GM19467 (cell line): ENCODE measurements at regions not wholly inside any gene's neighbourhood (a gene's known extent, or its start where the extent isn't known, plus 50 kb on each side); places are given as distances from the start of the nearest gene placed in this dataset.

Experiments used
- ATAC-seq: cut with Tn5 transposase; IDR thresholded peaks from one replicate; pipeline ENCODE4 v1.9.1; 2021; ENCODE audit warnings: mild to moderate bottlenecking, moderate library complexity; ENCODE audit not compliant: unreplicated experiment

- no peak for ATAC-seq
These were observed 117.4 kb upstream of the CHRM3 start for GRCh38 chr1:239268941-239269340.

DNA sequence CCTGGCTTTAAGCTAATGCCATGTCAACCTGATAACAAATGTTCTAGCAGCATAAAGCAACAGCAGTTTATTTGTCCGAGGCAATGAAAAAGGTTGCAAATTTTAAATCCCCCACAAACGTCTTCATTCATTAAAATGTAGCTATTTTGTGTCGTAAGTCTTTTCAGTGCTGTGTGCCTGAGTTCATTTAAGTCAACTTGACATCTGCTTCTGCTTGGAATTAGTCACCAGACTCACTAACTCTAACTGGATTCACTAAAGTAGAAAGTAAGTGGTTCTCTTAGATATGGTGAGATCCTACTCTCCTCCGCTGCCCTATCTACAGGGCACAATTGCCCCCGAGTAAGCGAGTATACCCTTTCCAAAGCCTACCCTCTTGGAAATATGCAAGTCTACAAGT is 118.4 kb upstream of the CHRM3 start:
- ATAC-seq = no peak

DNA sequence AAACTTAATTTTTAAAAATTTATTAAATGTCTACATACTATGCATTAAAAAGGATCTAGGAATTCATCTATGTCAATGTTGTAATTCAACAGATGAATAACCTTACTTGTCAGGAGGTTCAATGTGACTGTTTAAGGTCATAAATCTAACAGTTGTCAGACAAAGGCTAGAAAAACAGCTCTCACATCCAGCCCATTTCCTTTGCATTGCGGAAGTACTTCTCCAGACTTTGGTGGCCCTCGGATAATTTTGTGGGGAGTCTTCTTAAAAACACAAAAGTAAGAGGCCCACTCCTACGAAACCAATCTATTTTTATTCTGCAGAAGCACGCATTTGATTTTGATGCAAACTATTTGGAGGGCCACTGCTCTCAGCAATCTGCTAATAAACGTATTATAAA is 122.6 kb upstream of the CHRM3 start:
- ATAC-seq = no peak

DNA sequence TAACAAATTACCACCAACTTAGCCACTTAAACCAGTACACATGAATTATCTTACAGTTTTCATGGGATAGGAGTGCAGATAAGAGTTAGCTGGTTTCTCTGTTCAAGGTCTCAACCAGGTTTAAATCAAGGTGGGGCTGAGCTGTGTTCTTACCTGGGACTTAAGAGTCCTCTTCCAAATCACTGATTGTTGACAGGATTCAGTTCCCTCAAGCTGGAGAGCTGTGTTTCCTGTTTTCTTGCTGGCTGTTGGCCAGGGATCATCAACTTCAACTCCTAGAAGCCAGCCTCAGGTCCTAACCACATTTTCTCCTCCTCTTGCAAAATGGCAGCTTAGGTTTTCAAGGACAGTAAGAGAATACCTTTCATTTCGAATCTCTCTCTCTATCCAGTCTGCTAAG is 123.8 kb upstream of the CHRM3 start:
- no peak for ATAC-seq

DNA sequence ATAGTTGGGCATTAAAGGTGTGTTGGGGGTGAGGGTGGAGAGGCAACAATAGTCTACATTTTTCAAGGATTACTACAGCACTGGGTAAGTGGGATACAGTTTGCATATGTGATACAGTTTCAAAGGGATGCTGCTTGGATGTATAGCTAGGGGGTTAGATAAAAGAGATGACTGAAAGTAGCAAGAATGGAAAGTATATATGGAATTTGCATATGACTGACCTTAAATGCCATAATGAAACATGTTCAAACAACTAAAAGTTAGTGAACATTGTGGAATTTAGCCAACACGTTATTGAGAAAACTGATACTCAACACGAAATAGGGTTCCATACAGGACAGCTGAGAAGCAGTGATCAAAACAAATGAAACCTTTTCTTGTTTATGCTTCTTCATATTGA is 124.8 kb upstream of the CHRM3 start:
- no peak for ATAC-seq

GRCh38 chr1:239260842-239261241 is 125.5 kb upstream of the CHRM3 start:
- ATAC-seq = no peak

- ATAC-seq = no peak
These were observed 130.7 kb upstream of the CHRM3 start for GRCh38 chr1:239255628-239256160.

- no peak for ATAC-seq
These were observed 131.4 kb upstream of the CHRM3 start for GRCh38 chr1:239254999-239255398.

DNA sequence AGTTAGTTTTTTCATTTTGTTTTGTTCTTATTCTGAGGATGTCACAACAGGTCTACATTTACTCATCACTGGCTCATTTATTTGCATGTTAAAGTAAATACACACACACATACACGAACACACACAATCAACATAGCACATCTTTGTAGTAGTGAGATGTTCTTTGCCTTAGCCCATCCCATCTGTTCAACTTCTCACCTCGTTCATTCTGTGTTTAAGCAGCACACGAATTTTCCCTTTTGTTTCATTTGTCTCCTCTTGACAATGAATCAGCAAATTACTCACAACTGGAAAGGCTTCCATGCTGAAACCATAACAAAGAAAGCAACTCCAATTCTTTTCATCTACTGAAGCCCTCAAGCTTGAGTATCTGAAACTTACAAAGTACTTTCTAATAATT is 133.3 kb upstream of the CHRM3 start:
- ATAC-seq = no peak

- ATAC-seq = no peak
These were observed 135.9 kb upstream of the CHRM3 start for GRCh38 chr1:239250353-239251035.

DNA sequence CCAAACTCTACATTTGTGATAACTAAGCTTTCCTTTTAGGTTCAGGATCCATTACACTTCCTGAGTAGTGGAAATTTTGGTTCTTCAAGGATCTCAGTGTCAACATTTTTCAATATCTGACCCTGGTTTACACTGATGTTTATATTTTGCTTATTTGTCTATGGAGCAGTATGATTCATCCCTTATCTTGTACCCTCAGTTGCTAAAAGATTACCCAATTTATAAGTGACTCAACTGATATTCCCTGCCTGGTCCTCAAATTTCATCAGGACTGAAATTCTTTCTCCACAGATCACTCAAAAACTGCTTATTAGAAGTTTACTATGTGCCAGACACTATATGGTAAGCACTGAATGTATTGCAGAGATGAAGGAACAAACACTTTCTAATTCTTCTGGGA is 139.1 kb upstream of the CHRM3 start:
- ATAC-seq = no peak

- ATAC-seq = no peak
These were observed 142.3 kb upstream of the CHRM3 start for GRCh38 chr1:239244084-239244483.

DNA sequence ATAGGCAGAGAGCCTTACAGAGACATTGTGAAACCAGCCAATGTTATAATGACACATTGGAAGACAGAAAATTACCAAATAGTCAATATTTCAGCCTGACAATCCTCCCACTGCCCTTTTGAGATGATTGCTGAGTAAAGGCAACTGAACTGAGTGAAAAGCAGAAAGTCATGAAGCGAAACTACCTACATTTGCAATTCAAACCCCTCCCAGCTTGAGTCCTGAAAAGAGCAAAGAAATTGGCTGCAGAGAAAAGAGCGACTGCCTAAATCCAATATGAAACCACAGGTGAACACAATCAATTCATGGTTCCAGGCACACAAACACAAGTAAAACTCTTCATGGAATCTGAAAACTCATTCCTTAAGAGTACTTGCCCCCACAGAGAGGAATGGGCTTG is 143.4 kb upstream of the CHRM3 start:
- no peak for ATAC-seq

- ATAC-seq = no peak
These were observed 144.0 kb upstream of the CHRM3 start for GRCh38 chr1:239242404-239242803.

DNA sequence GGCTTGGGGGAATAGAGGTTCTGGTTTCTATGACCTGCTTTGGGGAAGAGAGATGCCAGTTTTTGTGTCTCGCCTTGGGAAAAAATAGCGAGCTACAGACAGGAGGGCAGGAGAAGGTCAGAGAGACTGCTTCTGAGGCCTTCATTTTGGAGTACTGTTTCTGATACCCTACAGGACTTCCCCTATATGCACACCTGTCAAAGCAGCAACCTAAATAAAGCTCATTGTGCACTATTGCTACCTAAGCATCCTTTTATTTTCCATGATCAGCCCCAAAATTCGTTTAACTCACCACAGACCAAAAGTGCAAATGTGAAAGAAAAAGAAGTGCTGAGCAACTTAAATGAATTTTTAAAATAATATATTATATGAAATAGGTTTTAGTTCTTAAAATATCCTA is 145.6 kb upstream of the CHRM3 start:
- ATAC-seq = no peak

DNA sequence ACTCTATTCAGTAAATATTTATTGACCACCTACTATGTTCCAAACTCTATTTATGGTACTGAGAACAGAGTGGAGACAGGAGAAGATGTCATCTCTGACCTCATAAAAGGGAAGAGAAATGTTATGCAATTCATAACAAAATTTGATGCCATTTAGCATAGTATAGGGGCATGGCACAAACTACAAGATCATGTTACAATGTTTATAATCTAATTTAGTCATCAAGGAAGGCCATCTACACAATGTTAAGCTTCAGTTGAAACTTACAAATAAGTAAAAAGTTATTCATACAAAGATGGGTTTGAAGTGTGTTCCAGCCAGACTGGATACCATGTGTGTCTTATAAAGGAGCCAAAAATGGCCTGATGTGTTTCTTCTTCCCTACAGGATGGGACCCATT is 146.8 kb upstream of the CHRM3 start:
- ATAC-seq = no peak

DNA sequence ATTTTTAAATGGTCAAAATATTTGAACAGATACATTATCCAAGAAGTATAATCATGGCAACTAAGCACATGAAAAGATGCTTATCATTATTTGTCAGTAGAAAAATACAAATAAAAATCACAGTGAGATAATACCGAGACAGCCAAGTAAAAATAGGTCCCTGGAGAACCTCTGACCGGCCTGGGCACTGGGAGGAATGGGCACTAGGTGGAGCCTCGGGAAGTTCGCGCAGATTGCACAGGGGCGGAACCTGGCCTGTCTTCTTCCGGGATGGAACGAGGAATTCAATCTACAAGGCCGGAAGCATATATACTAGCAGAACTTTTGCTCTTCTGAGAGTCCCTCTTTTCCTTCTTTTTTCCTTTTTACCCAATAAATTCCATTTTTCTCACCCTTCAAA is 148.5 kb upstream of the CHRM3 start:
- ATAC-seq = no peak

DNA sequence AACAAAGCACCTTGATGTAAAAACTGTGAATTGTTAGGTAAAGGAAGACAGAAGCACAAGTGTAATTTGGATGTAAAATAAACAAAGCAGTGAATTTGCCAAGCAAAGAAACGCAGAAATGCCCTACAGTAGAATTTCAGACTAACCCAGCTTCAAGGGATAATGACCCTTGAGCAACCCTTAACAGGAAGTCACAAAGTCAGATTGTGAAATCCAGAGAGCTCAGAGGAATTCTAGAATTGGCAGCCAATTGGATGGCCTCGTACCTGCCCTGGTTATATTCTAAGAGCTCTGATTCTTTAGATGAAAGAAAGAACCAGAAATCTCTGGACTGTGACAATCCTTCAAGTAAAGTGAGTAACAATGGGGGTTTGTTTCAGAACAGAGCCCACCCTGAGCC is 152.7 kb upstream of the CHRM3 start:
- ATAC-seq = no peak

- ATAC-seq = no peak
These were observed 153.4 kb upstream of the CHRM3 start for GRCh38 chr1:239232921-239233320.

GRCh38 chr1:239228451-239228850 is 157.9 kb upstream of the CHRM3 start:
- ATAC-seq = no peak

DNA sequence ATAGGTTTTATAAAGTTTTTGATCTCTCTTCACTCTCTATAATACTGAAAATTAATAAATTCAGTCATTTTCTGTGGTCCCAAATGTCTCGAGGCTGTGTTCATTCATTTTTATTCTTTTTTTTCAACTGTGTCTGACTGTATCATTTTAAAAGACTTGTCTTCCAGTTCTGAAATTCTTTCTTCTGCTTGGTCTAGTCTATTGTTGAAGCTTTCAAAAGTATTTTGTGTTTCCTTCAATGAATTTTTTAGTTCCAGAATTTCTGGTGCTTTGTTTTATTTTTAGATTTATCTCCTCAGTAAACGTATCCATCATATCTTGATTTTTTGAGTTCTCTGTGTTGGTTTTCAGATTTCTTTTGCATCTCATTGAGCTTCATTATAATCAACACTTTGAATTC is 161.0 kb upstream of the CHRM3 start:
- no peak for ATAC-seq

DNA sequence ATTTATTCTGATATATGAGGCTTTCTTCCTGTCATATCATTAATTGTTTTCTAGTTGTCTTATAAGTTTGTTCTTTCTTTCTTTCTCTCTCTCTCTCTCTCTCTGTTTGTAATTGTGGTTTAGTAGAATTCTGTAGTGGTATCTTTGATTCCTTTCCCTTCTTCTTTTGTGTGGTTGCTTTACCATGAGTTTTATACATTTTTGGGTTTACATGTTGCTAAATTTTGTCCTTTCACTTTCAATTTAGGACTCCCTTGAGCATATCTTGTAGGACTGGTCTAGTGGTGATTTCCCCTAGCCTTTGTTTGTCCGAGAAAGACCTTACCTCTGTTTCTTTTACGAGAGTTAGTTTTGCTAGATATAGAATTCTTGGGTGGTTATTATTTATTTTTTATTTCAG is 162.3 kb upstream of the CHRM3 start:
- no peak for ATAC-seq

GRCh38 chr1:239222999-239223398 is 163.4 kb upstream of the CHRM3 start:
- ATAC-seq = no peak
